Suprapubic skin (tissue), 4 donors: ENCODE measurements at regions not wholly inside any gene's neighbourhood (a gene's known extent, or its start where the extent isn't known, plus 50 kb on each side); places are given as distances from the start of the nearest gene placed in this dataset.

Experiments used
- EP300 ChIP-seq: sonication (generic); formaldehyde crosslinking; IDR thresholded peaks from one replicate; pipeline ENCODE4 v1.6.1; 2017; ENCODE audit warnings: antibody characterized with exemption
- POLR2A ChIP-seq, 2 donors: fragments of 450-650 bp; IDR thresholded peaks; one replicate each; pipeline ENCODE4 v1.6.1; 2017; ENCODE audit warnings: antibody characterized with exemption in 2 of 2, mild to moderate bottlenecking in 2 of 2, moderate library complexity in 2 of 2
- POLR2AphosphoS5 ChIP-seq, 3 donors: sonication (generic); formaldehyde crosslinking; IDR thresholded peaks; one replicate each; pipeline ENCODE4 v1.6.1; 2017; ENCODE audit warnings: antibody characterized with exemption in 3 of 3
- TF ChIP-seq, protein P1 (sequence below), 2 donors: fragments of 200-600 bp in 1 of 2; fragments of 450-650 bp in 1 of 2; sonication (generic) in 1 of 2; IDR thresholded peaks; one replicate each; pipeline ENCODE4 v1.5.1; 2016 to 2019; ENCODE audit warnings: antibody characterized with exemption in 2 of 2, mild to moderate bottlenecking in 1 of 2, moderate library complexity in 1 of 2

DNA sequence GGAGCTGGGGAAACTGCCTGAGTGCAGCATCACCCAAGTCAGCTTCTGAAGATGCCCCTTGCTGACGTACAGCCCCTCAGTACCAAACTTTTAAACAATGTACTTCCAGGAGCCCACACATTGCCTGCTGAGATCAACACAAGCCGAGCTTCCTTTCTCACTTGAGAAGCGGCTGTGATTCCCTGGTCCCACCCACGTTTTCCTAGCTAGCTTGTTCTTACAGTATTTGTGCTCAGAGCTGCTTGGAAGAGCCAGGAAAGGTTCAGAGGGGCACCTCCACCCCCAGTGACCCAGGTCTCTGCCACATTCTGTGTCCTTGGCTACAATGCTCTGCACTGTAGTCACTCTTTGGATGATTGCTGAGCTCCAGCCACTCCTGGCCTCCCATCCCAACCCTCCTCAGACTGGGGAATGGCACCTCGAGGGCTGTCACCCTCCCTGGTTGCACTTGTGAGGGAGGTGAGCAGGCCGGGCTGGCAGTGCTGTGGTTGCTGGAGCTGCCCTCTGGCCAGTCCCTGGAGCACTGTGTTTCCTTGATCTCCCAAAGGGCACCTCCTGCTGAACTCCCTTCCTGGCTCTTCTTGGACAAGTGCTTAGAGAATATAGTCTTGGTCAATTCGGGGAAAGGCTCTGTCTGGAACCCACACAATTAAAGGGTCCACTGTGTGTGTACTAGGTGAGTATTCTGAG lies 355.1 kb downstream of the AJAP1 start:
- TF ChIP-seq, protein P1, sequence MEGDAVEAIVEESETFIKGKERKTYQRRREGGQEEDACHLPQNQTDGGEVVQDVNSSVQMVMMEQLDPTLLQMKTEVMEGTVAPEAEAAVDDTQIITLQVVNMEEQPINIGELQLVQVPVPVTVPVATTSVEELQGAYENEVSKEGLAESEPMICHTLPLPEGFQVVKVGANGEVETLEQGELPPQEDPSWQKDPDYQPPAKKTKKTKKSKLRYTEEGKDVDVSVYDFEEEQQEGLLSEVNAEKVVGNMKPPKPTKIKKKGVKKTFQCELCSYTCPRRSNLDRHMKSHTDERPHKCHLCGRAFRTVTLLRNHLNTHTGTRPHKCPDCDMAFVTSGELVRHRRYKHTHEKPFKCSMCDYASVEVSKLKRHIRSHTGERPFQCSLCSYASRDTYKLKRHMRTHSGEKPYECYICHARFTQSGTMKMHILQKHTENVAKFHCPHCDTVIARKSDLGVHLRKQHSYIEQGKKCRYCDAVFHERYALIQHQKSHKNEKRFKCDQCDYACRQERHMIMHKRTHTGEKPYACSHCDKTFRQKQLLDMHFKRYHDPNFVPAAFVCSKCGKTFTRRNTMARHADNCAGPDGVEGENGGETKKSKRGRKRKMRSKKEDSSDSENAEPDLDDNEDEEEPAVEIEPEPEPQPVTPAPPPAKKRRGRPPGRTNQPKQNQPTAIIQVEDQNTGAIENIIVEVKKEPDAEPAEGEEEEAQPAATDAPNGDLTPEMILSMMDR (IDR thresholded peaks at IDR 0.05), result no peak
- TF ChIP-seq POLR2AphosphoS5 (IDR thresholded peaks at IDR 0.05), result no peak
- no peak for TF ChIP-seq POLR2A (IDR thresholded peaks at IDR 0.05)
- TF ChIP-seq EP300, result no peak
